ENCODE measurements at regions not wholly inside any gene's neighbourhood (a gene's known extent, or its start where the extent isn't known, plus 50 kb on each side); places are given as distances from the start of the nearest gene placed in this dataset.

DNA sequence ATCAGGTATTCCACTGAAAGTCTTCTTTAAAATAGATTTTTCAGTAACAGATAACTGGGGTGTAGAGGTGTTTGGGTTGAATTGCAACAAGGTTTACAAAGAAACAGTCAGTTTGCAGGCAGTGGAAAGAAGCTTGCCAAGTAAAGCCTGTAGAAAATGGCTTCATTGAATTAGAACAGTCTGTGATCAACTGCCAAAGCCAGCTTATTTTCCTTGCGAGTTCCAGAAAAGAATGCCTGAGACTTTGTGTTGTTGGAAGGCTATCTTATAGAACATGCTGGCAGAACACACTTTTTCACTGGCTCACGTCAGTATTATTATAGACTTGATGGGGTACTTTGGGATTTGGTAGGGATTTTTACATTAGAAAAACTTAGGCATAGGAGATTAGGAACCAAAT, 601.0 kb downstream of the XIRP2 start:
- H3K4me3 ChIP-seq = no peak overlapping the region
- DNase-seq (ENCODE audit: low spot score in 2 of 2) = no peak
- no peak for TF ChIP-seq EP300 (IDR thresholded peaks at IDR 0.05)
- TF ChIP-seq POLR2A (IDR thresholded peaks at IDR 0.05) = no peak
- no peak for TF ChIP-seq CTCF (IDR thresholded peaks at IDR 0.05)
- no peaks in the 10 kb centered on the region for H3K36me3 ChIP-seq
- H3K4me1 ChIP-seq = peaks cover 0 to 12% (median 2%) of the 10 kb centered on the region in 4 donors
- 20 to 29% methylated on average over 2 of the region's 2 CpGs for WGBS, 2 donors
- H3K27ac ChIP-seq = no peak overlapping the region
- no peaks in the 10 kb centered on the region for H3K27me3 ChIP-seq
- no peaks in the 10 kb centered on the region for H3K9me3 ChIP-seq

GRCh38 chr2:167487728-167488127, 599.4 kb downstream of the XIRP2 start:
- TF ChIP-seq EP300 (IDR thresholded peaks at IDR 0.05) (no peak), POLR2A (IDR thresholded peaks at IDR 0.05) (no peak), CTCF (IDR thresholded peaks at IDR 0.05) (no peak)
- Histone ChIP-seq H3K4me3 (no peak overlapping the region), H3K36me3 (no peaks in the 10 kb centered on the region), H3K27me3 (no peaks in the 10 kb centered on the region), H3K27ac (no peak overlapping the region), H3K9me3 (no peaks in the 10 kb centered on the region), H3K4me1 (peaks cover 0 to 12% (median 2%) of the 10 kb centered on the region in 4 donors)
- DNase-seq (ENCODE audit: low spot score in 2 of 2) = no peak
- 87 to 90% methylated on average over 3 of the region's 3 CpGs for WGBS, 2 donors

GRCh38 chr2:167484875-167485274, 596.6 kb downstream of the XIRP2 start:
- no peak overlapping the region for H3K4me3 ChIP-seq
- TF ChIP-seq POLR2A (IDR thresholded peaks at IDR 0.05) (no peak), CTCF (IDR thresholded peaks at IDR 0.05) (no peak), EP300 (IDR thresholded peaks at IDR 0.05) (no peak)
- DNase-seq (ENCODE audit: low spot score in 2 of 2) = no peak
- WGBS, 2 donors = 91 to 92% methylated on average over 1 of the region's 1 CpG
- no peak overlapping the region for H3K27ac ChIP-seq
- H3K4me1 ChIP-seq = peaks cover 0 to 5% (median 2%) of the 10 kb centered on the region in 4 donors
- H3K9me3 ChIP-seq = no peaks in the 10 kb centered on the region
- no peaks in the 10 kb centered on the region for H3K36me3 ChIP-seq
- no peaks in the 10 kb centered on the region for H3K27me3 ChIP-seq

- H3K4me1 ChIP-seq = no peaks in the 10 kb centered on the region
- H3K9me3 ChIP-seq = no peaks in the 10 kb centered on the region
- H3K27me3 ChIP-seq = no peaks in the 10 kb centered on the region
- TF ChIP-seq CTCF (IDR thresholded peaks at IDR 0.05) (no peak), POLR2A (IDR thresholded peaks at IDR 0.05) (no peak)
- no peak for DNase-seq (ENCODE audit: low spot score in 2 of 2)
- H3K27ac ChIP-seq = no peak overlapping the region
- H3K36me3 ChIP-seq = no peaks in the 10 kb centered on the region
- no peak overlapping the region for H3K4me3 ChIP-seq
- 59 to 67% methylated on average over 2 of the region's 2 CpGs for WGBS, 2 donors
These were observed 592.7 kb downstream of the XIRP2 start for GRCh38 chr2:167480986-167481309.

DNA sequence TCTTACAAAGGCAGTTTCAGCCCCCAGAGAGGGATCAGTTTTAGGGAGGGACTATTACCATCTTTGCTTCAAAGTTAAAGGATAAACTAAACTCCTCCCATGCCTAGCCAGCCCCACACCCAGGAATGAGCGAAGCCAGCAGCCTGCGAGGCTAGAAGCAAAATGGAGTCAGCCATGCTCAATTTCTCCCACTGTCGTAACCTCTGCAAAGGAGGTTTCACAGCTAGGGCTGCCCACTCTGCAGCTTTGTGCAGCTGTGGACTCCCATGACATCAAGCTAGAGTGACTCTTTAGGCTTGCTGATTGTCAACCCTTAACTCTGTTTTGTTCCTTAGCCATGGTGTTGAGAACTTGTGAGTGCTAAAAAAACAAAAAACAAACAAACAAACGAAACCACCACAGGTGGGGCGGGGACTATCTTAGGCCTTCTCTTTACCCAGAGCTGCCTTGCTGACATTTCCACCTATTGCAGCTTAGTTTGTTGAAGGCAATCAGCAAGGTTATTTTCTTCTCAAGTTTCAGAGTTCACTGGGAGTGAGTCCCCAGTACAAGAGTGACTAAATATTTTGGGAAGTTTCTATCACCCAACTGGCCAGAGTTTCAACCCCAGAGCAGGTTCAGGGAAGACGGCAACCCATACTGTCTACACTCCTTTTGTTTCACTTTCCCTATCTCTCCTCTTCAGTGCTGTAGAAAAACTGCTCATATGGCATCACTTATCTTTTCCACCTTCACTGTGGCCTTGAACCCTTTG, 592.1 kb downstream of the XIRP2 start:
- Histone ChIP-seq H3K9me3 (no peaks in the 10 kb centered on the region), H3K27me3 (no peaks in the 10 kb centered on the region), H3K36me3 (no peaks in the 10 kb centered on the region), H3K4me3 (no peak overlapping the region), H3K27ac (no peak overlapping the region), H3K4me1 (no peaks in the 10 kb centered on the region)
- no peak for DNase-seq (ENCODE audit: low spot score in 2 of 2)
- TF ChIP-seq EP300 (IDR thresholded peaks at IDR 0.05) = no peak
- TF ChIP-seq POLR2A (IDR thresholded peaks at IDR 0.05) = no peak
- no peak for TF ChIP-seq CTCF (IDR thresholded peaks at IDR 0.05)
- WGBS, 2 donors = 77 to 84% methylated on average over 6 of the region's 6 CpGs
